HepG2 (cell line): ENCODE measurements at regions not wholly inside any gene's neighbourhood (a gene's known extent, or its start where the extent isn't known, plus 50 kb on each side); places are given as distances from the start of the nearest gene placed in this dataset.

Experiments
- AHR ChIP-seq: IDR thresholded peaks from 2 replicates; pipeline ENCODE4 v1.6.1; 2018; ENCODE audit warnings: missing genetic modification reagents, missing compliant biosample characterization
- EEA1 ChIP-seq: sonication (generic); formaldehyde crosslinking; IDR thresholded peaks from 2 replicates; pipeline ENCODE4 v1.5.1; 2020; ENCODE audit warnings: mild to moderate bottlenecking, missing genetic modification reagents, borderline replicate concordance
- ELF3 ChIP-seq: IDR thresholded peaks from 2 replicates; pipeline ENCODE4 v1.6.1; 2016; ENCODE audit warnings: missing genetic modification reagents, missing compliant biosample characterization
- HMG20A ChIP-seq: IDR thresholded peaks from 2 replicates; pipeline ENCODE4 v1.6.1; 2016; ENCODE audit warnings: borderline replicate concordance
- IRF2 ChIP-seq: IDR thresholded peaks from 2 replicates; pipeline ENCODE4 v1.6.1; 2018; ENCODE audit warnings: missing genetic modification reagents, missing compliant biosample characterization
- NFE2L2 ChIP-seq: fragments of 150-350 bp; IDR thresholded peaks from 2 replicates; pipeline ENCODE4 v1.6.1; 2014; ENCODE audit warnings: low read length
- NR2F2 ChIP-seq: IDR thresholded peaks from 2 replicates; pipeline ENCODE4 v1.6.1; 2012; ENCODE audit warnings: low read depth, inconsistent platforms, borderline replicate concordance
- NRL ChIP-seq: sonication (generic); formaldehyde crosslinking; IDR thresholded peaks from 2 replicates; pipeline ENCODE4 v1.5.0; 2020; ENCODE audit warnings: missing genetic modification reagents, mild to moderate bottlenecking, moderate library complexity, borderline replicate concordance
- RXRB ChIP-seq: IDR thresholded peaks from 2 replicates; pipeline ENCODE4 v1.6.1; 2016; ENCODE audit warnings: borderline replicate concordance, missing genetic modification reagents, missing compliant biosample characterization
- ZBED4 ChIP-seq: sonication (generic); formaldehyde crosslinking; IDR thresholded peaks from 2 replicates; pipeline ENCODE4 v1.4.0; 2020; ENCODE audit warnings: missing genetic modification reagents, borderline replicate concordance
- ZNF567 ChIP-seq: sonication (generic); formaldehyde crosslinking; IDR thresholded peaks from 2 replicates; pipeline ENCODE4 v1.8.1; 2023; ENCODE audit warnings: mild to moderate bottlenecking, missing genetic modification reagents, borderline replicate concordance
- ZNF713 ChIP-seq: sonication (generic); formaldehyde crosslinking; IDR thresholded peaks from 2 replicates; pipeline ENCODE4 v1.4.0; 2020; ENCODE audit warnings: mild to moderate bottlenecking, missing genetic modification reagents
- TF ChIP-seq, protein P1 (sequence below): sonication (generic); formaldehyde crosslinking; IDR thresholded peaks from 2 replicates; pipeline ENCODE4 v1.4.0; 2020; ENCODE audit warnings: missing genetic modification reagents
- TF ChIP-seq, protein P2 (sequence below): sonication (generic); formaldehyde crosslinking; IDR thresholded peaks from 2 replicates; pipeline ENCODE4 v1.5.0; 2020; ENCODE audit warnings: mild to moderate bottlenecking, missing genetic modification reagents, borderline replicate concordance
- TF ChIP-seq, protein P3 (sequence below): sonication (generic); formaldehyde crosslinking; IDR thresholded peaks from 2 replicates; pipeline ENCODE4 v1.9.0; 2022; ENCODE audit warnings: low read depth, missing genetic modification reagents
- TF ChIP-seq, protein P4 (sequence below): sonication (generic); formaldehyde crosslinking; IDR thresholded peaks from 2 replicates; pipeline ENCODE4 v1.9.0; 2021; ENCODE audit warnings: missing genetic modification reagents, mild to moderate bottlenecking, borderline replicate concordance
- TF ChIP-seq, protein P5 (sequence below): sonication (generic); formaldehyde crosslinking; IDR thresholded peaks from 2 replicates; pipeline ENCODE4 v1.4.0; 2020; ENCODE audit warnings: missing genetic modification reagents

GRCh38 chr3:14322667-14323295 lies 79.6 kb upstream of the SLC6A6 start (continued):
- 0 out of 2 replicates have a peak, but pooled peaks have one; percentile 31 for TF ChIP-seq NRL (CRISPR knock-in tag)
- TF ChIP-seq, protein P1, sequence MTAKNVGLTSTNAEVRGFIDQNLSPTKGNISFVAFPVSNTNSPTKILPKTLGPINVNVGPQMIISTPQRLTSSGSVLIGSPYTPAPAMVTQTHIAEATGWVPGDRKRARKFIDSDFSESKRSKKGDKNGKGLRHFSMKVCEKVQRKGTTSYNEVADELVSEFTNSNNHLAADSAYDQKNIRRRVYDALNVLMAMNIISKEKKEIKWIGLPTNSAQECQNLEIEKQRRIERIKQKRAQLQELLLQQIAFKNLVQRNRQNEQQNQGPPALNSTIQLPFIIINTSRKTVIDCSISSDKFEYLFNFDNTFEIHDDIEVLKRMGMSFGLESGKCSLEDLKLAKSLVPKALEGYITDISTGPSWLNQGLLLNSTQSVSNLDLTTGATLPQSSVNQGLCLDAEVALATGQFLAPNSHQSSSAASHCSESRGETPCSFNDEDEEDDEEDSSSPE (CRISPR knock-in tag) = peak; percentile 53; the same call in 1 of the 2 replicates
- TF ChIP-seq, protein P2, sequence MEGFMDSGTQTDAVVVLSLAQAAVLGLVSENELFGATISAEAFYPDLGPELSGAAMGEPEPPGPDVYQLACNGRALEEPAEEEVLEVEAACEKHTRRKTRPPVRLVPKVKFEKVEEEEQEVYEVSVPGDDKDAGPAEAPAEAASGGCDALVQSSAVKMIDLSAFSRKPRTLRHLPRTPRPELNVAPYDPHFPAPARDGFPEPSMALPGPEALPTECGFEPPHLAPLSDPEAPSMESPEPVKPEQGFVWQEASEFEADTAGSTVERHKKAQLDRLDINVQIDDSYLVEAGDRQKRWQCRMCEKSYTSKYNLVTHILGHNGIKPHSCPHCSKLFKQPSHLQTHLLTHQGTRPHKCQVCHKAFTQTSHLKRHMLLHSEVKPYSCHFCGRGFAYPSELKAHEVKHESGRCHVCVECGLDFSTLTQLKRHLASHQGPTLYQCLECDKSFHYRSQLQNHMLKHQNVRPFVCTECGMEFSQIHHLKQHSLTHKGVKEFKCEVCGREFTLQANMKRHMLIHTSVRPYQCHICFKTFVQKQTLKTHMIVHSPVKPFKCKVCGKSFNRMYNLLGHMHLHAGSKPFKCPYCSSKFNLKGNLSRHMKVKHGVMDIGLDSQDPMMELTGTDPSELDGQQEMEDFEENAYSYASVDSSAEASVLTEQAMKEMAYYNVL (CRISPR knock-in tag) = peak; percentile 26; the same call in 1 of the 2 replicates
- 0 out of 2 replicates have a peak, but pooled peaks have one; percentile 26 for TF ChIP-seq HMG20A (CRISPR knock-in tag)
- no peak for TF ChIP-seq NFE2L2
- no peak; the same call in 1 of the 2 replicates for TF ChIP-seq ELF3 (CRISPR knock-in tag)
- peak; percentile 76; the same call in 1 of the 2 replicates for TF ChIP-seq ZBED4 (CRISPR knock-in tag)
- TF ChIP-seq, protein P3, sequence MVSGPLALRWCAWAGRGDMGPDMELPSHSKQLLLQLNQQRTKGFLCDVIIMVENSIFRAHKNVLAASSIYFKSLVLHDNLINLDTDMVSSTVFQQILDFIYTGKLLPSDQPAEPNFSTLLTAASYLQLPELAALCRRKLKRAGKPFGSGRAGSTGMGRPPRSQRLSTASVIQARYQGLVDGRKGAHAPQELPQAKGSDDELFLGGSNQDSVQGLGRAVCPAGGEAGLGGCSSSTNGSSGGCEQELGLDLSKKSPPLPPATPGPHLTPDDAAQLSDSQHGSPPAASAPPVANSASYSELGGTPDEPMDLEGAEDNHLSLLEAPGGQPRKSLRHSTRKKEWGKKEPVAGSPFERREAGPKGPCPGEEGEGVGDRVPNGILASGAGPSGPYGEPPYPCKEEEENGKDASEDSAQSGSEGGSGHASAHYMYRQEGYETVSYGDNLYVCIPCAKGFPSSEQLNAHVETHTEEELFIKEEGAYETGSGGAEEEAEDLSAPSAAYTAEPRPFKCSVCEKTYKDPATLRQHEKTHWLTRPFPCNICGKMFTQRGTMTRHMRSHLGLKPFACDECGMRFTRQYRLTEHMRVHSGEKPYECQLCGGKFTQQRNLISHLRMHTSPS (CRISPR knock-in tag) = peak; percentile 64; the same call in 1 of the 2 replicates
- TF ChIP-seq, protein P4, sequence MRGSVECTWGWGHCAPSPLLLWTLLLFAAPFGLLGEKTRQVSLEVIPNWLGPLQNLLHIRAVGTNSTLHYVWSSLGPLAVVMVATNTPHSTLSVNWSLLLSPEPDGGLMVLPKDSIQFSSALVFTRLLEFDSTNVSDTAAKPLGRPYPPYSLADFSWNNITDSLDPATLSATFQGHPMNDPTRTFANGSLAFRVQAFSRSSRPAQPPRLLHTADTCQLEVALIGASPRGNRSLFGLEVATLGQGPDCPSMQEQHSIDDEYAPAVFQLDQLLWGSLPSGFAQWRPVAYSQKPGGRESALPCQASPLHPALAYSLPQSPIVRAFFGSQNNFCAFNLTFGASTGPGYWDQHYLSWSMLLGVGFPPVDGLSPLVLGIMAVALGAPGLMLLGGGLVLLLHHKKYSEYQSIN = no peak
- TF ChIP-seq ZNF713 = no peak
- peak; percentile 31; the same call in 1 of the 2 replicates for TF ChIP-seq RXRB (CRISPR knock-in tag)
- no peak for TF ChIP-seq AHR (CRISPR knock-in tag)
- TF ChIP-seq IRF2 = 0 out of 2 replicates have a peak, but pooled peaks have one; percentile 33
- TF ChIP-seq, protein P5, sequence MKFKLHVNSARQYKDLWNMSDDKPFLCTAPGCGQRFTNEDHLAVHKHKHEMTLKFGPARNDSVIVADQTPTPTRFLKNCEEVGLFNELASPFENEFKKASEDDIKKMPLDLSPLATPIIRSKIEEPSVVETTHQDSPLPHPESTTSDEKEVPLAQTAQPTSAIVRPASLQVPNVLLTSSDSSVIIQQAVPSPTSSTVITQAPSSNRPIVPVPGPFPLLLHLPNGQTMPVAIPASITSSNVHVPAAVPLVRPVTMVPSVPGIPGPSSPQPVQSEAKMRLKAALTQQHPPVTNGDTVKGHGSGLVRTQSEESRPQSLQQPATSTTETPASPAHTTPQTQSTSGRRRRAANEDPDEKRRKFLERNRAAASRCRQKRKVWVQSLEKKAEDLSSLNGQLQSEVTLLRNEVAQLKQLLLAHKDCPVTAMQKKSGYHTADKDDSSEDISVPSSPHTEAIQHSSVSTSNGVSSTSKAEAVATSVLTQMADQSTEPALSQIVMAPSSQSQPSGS (CRISPR knock-in tag) = 0 out of 2 replicates have a peak, but pooled peaks have one; percentile 47
- TF ChIP-seq NR2F2 = peak; percentile 40; the same call in 1 of the 2 replicates
- no peak for TF ChIP-seq EEA1 (CRISPR knock-in tag)
- TF ChIP-seq ZNF567 = no peak
